OCI-LY1 (cell line): ENCODE measurements at regions not wholly inside any gene's neighbourhood (a gene's known extent, or its start where the extent isn't known, plus 50 kb on each side); places are given as distances from the start of the nearest gene placed in this dataset.

ENCODE experiments used
- H2AFZ ChIP-seq: fragments of 200-600 bp; sonication (generic), shearing (Covaris generic); 2 replicates; pipeline ENCODE4 v1.6.0; 2014; ENCODE audit warnings: antibody characterized with exemption, mild to moderate bottlenecking, low read length
- H3F3A ChIP-seq: fragments of 200-600 bp; sonication (generic), shearing (Covaris generic); 2 replicates; pipeline ENCODE4 v1.6.0; 2014; ENCODE audit warnings: mild to moderate bottlenecking, antibody characterized with exemption, low read length, moderate library complexity; ENCODE audit not compliant: insufficient read depth
- H3K27ac ChIP-seq: fragments of 200-600 bp; sonication (generic); 2 replicates; pipeline ENCODE4 v1.5.1; 2014; ENCODE audit warnings: low read length, mixed run types, mild to moderate bottlenecking, low read depth; ENCODE audit not compliant: poor library complexity, severe bottlenecking
- H3K27me3 ChIP-seq: fragments of 200-600 bp; sonication (generic); 2 replicates; pipeline ENCODE4 v1.6.0; 2014; ENCODE audit warnings: antibody characterized with exemption, mild to moderate bottlenecking, low read length, moderate library complexity; ENCODE audit not compliant: insufficient read depth
- H3K36me3 ChIP-seq: fragments of 200-600 bp; sonication (generic); 2 replicates; pipeline ENCODE4 v1.6.1; 2014; ENCODE audit warnings: mild to moderate bottlenecking, antibody characterized with exemption, low read length, moderate library complexity, mixed read lengths; ENCODE audit not compliant: insufficient read depth
- H3K4me1 ChIP-seq: fragments of 200-600 bp; sonication (generic); 2 replicates; pipeline ENCODE4 v1.5.1; 2014; ENCODE audit warnings: mild to moderate bottlenecking, low read length, moderate library complexity; ENCODE audit not compliant: insufficient read depth, severe bottlenecking
- H3K4me2 ChIP-seq: fragments of 200-600 bp; sonication (generic), shearing (Covaris generic); 2 replicates; pipeline ENCODE4 v1.6.1; 2014; ENCODE audit warnings: low read length
- H3K4me3 ChIP-seq: fragments of 200-600 bp; sonication (generic); 2 replicates; pipeline ENCODE4 v1.5.1; 2014; ENCODE audit warnings: low read length, low read depth, mild to moderate bottlenecking, mixed read lengths; ENCODE audit not compliant: poor library complexity, severe bottlenecking
- H3K79me2 ChIP-seq: fragments of 200-600 bp; shearing (Covaris generic); 2 replicates; pipeline ENCODE4 v1.6.1; 2016; ENCODE audit warnings: mixed run types, low read length, mixed read lengths; ENCODE audit not compliant: insufficient read depth
- H3K9ac ChIP-seq: fragments of 200-600 bp; sonication (generic), shearing (Covaris generic); 2 replicates; pipeline ENCODE4 v1.6.1; 2014; ENCODE audit warnings: mild to moderate bottlenecking, low read length, mixed read lengths
- H3K9me2 ChIP-seq: fragments of 200-600 bp; sonication (generic), shearing (Covaris generic); 2 replicates; pipeline ENCODE4 v1.6.1; 2014; ENCODE audit warnings: low read depth, mild to moderate bottlenecking, low read length, mixed read lengths
- H3K9me3 ChIP-seq: fragments of 200-600 bp; shearing (Covaris generic); 2 replicates; pipeline ENCODE4 v1.6.1; 2014; ENCODE audit warnings: low read length, mixed read lengths
- H4K20me1 ChIP-seq: fragments of 200-600 bp; sonication (generic), shearing (Covaris generic); 2 replicates; pipeline ENCODE4 v1.6.0; 2016; ENCODE audit warnings: mild to moderate bottlenecking, low read length; ENCODE audit not compliant: insufficient read depth
- CTCF ChIP-seq: fragments of 200-600 bp; sonication (generic), shearing (Covaris generic); IDR thresholded peaks from 2 replicates; pipeline ENCODE4 v1.5.1; 2017; ENCODE audit warnings: mild to moderate bottlenecking, antibody characterized with exemption, low read length, moderate library complexity, mixed read lengths
- EZH2 ChIP-seq: fragments of 200-600 bp; sonication (generic), shearing (Covaris generic); IDR thresholded peaks from 2 replicates; pipeline ENCODE4 v1.8.0; 2017; ENCODE audit warnings: borderline replicate concordance, mixed run types, mild to moderate bottlenecking, antibody characterized with exemption, low read length, moderate library complexity, mixed read lengths

DNA sequence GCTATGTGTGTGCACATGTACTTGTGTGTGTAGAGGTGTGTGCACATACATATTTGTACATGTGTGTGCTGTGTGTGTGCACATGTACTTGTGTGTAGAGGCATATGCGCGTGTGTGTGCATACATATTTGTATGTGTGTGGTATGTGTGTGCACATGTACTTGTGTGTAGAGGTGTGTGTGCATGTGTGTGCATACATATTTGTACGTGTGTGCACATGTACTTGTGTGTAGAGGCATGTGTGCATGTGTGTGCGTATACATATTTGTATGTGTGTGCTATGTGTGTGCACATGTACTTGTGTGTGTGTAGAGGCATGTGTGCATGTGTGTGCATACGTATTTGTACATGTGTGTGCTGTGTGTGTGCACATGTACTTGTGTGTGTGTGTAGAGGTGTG, 291.9 kb downstream of the AJAP1 start:
- no peaks in the 10 kb centered on the region for H3K9me3 ChIP-seq
- H3F3A ChIP-seq = no peaks in the 10 kb centered on the region
- no peaks in the 10 kb centered on the region for H3K9me2 ChIP-seq
- no peaks in the 10 kb centered on the region for H3K79me2 ChIP-seq
- H2AFZ ChIP-seq = no peak overlapping the region
- no peak overlapping the region for H3K27ac ChIP-seq
- no peak overlapping the region for H3K4me2 ChIP-seq
- H3K4me1 ChIP-seq = no peaks in the 10 kb centered on the region
- no peak for TF ChIP-seq CTCF
- TF ChIP-seq EZH2 = no peak
- H4K20me1 ChIP-seq = no peaks in the 10 kb centered on the region
- no peak overlapping the region for H3K4me3 ChIP-seq
- H3K36me3 ChIP-seq = no peaks in the 10 kb centered on the region
- H3K27me3 ChIP-seq = no peaks in the 10 kb centered on the region
- no peak overlapping the region for H3K9ac ChIP-seq

GRCh38 chr1:4944911-4945310, 290.5 kb downstream of the AJAP1 start:
- H3K27ac ChIP-seq = no peak overlapping the region
- H3K79me2 ChIP-seq = no peaks in the 10 kb centered on the region
- H3K9ac ChIP-seq = no peak overlapping the region
- TF ChIP-seq CTCF (no peak), EZH2 (no peak)
- no peaks in the 10 kb centered on the region for H3K27me3 ChIP-seq
- no peaks in the 10 kb centered on the region for H3F3A ChIP-seq
- H3K4me3 ChIP-seq = no peak overlapping the region
- no peak overlapping the region for H2AFZ ChIP-seq
- no peaks in the 10 kb centered on the region for H3K9me2 ChIP-seq
- no peaks in the 10 kb centered on the region for H3K36me3 ChIP-seq
- H3K4me1 ChIP-seq = no peaks in the 10 kb centered on the region
- H3K4me2 ChIP-seq = no peak overlapping the region
- no peaks in the 10 kb centered on the region for H4K20me1 ChIP-seq
- no peaks in the 10 kb centered on the region for H3K9me3 ChIP-seq

DNA sequence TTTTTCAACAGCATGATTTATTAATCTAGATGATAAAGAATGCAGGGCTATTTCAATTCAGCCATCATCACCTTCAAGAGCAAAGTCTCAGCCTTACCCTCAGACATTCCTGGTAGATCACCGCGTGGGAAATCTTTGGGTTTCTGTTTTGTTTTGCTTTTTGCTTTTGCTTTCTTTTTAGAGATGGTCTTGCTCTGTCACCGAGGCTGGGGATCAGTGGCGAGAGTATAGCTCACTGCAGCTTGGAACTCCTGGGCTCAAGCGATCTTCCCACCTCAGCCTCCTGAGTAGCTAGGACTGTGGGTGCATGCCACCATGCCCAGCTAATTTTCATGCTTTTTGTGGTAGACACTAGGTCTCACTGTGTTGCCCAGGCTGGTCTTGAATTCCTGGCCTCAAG, 289.7 kb downstream of the AJAP1 start:
- Histone ChIP-seq H3K79me2 (no peaks in the 10 kb centered on the region), H4K20me1 (no peaks in the 10 kb centered on the region), H3K9me3 (no peaks in the 10 kb centered on the region), H2AFZ (no peak overlapping the region), H3K36me3 (no peaks in the 10 kb centered on the region), H3K27ac (no peak overlapping the region), H3K4me3 (no peak overlapping the region), H3K9ac (no peak overlapping the region), H3K27me3 (no peaks in the 10 kb centered on the region), H3F3A (no peaks in the 10 kb centered on the region), H3K4me2 (no peak overlapping the region), H3K4me1 (no peaks in the 10 kb centered on the region), H3K9me2 (no peaks in the 10 kb centered on the region)
- no peak for TF ChIP-seq EZH2

- H3K27ac ChIP-seq = no peak overlapping the region
- no peaks in the 10 kb centered on the region for H3K4me1 ChIP-seq
- no peaks in the 10 kb centered on the region for H3K9me2 ChIP-seq
- H4K20me1 ChIP-seq = no peaks in the 10 kb centered on the region
- TF ChIP-seq CTCF = no peak
- no peak for TF ChIP-seq EZH2
- H3K79me2 ChIP-seq = no peaks in the 10 kb centered on the region
- H3K36me3 ChIP-seq = no peaks in the 10 kb centered on the region
- H3F3A ChIP-seq = no peaks in the 10 kb centered on the region
- no peak overlapping the region for H3K4me3 ChIP-seq
- H2AFZ ChIP-seq = no peak overlapping the region
- no peaks in the 10 kb centered on the region for H3K27me3 ChIP-seq
- H3K9me3 ChIP-seq = no peaks in the 10 kb centered on the region
- no peak overlapping the region for H3K9ac ChIP-seq
- H3K4me2 ChIP-seq = no peak overlapping the region
Observed at GRCh38 chr1:4939266-4939665, 284.9 kb downstream of the AJAP1 start.
